ENCODE measurements at regions not wholly inside any gene's neighbourhood (a gene's known extent, or its start where the extent isn't known, plus 50 kb on each side); places are given as distances from the start of the nearest gene placed in this dataset.

- no peak for FAIRE-seq
Measured at GRCh38 chr9:135196474-135196873, 109.0 kb downstream of the OLFM1 start.

DNA sequence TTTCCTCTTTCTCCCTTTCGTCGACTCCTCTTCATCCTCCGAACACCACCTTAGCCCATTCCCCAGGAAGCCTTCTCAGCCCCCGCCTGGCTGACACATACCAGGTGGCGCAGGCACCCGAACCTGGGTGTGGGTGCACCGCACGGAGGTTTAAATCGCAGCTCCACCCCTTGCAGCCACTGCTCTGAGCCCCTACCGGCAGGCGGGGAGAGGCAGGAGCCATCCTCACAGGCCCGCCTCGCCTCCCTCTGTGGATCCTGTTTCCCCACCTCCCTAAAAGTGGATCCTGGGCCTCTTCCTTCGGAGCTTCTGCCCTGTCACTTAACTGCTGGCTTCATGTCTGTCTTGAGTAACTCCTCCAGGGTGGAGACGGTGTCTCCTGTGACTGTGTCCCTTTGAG is 110.7 kb downstream of the OLFM1 start:
- no peak for FAIRE-seq

- no peak for FAIRE-seq
Measured at GRCh38 chr9:135198586-135199285, 111.3 kb downstream of the OLFM1 start.

- no peak for FAIRE-seq
Measured at GRCh38 chr9:135199489-135199888, 112.0 kb downstream of the OLFM1 start.

DNA sequence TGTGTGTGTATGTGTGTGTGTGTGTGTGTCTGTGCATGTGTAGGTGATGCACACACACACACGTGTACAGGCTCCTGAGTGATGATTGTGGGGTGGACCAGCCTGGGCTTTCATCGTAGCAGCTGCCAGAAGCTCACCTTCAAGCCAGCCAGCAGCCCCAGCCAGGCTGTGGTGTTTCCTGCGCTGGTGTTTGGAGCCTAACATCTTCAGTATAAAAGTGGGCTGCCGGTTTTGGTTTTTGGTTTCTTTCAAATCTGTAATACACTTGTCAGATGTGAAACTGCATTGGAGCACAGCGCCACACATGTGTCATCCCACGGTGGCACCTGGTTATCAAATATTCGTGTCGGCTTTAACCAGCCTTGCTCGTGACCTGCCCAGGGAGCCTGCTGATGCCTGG is 114.2 kb downstream of the OLFM1 start:
- FAIRE-seq, result no peak

- FAIRE-seq, result no peak
Measured at GRCh38 chr9:135204177-135204576, 116.7 kb downstream of the OLFM1 start.

GRCh38 chr9:135209136-135209535 is 121.7 kb downstream of the OLFM1 start:
- no peak for FAIRE-seq

DNA sequence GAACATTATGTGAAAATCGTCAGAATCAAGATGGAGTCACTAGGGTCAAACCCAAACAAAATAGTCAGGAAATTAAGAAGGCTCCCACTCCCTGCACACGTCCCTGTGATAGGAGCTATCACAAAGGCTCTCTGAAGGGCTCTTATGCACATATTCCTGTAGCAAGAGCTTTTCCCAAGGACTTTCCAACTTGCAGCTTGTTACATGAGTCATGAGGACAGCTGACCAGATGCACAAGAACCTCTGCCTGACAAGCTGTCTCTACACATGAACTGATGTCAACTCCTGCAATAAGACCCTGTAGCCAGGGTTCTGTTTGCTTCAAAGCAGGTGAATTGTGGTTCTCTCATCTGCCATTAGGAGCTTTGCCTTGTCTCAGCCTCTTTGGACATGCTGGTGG is 122.4 kb downstream of the OLFM1 start:
- FAIRE-seq, result no peak

- no peak for FAIRE-seq
Measured at GRCh38 chr9:135210676-135211523, 123.4 kb downstream of the OLFM1 start.

DNA sequence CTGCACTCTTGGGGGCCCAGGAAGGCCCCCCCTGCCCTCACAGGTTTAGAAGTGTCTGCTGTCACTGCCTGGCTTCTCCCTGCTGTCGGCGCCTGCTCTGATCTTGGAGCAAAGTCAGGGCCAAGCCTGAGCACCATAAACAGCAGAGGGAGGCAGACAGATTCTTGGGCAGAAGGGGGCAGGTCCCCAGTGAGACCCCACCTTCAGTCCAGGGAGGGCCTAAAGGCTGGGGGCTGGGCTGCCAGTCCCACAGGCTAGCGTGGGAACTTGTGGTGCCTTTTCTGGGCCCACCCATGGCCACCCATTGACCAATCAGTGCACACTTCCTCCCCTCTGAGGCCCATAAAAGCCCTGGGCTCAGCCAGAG is 124.0 kb downstream of the OLFM1 start:
- FAIRE-seq, result no peak

DNA sequence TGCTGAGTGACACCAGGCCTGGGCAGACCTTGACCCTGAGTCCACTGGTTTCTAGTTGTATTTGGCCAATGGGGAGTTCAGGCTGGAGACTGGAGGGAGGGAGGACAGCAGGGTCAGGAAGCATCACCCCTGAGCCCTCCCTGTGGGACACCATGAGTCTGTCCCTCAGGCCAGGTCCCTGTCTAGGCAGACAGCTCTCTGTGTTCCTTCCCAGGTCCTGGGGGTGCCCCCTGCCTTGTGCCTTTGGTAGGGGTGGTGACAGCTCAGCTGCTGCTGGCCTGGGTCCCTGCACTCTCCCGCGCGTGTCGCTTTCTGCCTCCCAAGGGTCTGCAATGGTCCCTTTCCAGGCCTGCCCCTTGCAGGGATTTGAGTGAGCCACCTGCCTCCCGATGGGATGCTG is 125.5 kb downstream of the OLFM1 start:
- no peak for FAIRE-seq

- FAIRE-seq, result no peak
Measured at GRCh38 chr9:135213566-135213965, 126.1 kb downstream of the OLFM1 start.

DNA sequence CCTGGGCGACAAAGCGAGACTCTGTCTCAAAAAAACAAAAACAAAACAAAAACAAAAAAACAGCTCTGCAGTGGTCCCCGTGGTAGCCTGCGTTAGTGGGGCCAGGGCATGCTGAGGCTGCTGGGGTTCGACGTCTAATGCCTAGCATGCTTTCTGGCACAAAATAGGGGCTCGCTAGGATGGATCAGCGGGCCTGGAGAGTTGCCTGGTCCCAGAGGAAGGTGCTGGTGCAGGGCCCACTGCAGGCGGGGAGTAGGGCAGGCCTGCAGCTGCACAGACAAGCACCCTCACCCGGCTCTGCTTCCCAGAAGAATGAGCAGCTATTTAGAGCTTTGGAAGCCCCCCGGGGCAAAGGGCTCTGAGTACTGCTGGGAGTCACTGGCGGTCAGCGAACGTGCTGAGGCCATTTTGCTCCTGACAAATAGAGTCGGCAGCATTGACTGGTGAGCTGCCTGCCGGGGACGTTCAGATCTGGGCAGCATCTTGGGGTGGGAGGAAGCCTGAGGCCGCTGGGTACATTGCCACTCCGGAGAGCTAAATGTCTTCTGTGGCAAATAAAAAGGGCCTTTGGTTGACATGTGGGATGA is 126.7 kb downstream of the OLFM1 start:
- no peak for FAIRE-seq

DNA sequence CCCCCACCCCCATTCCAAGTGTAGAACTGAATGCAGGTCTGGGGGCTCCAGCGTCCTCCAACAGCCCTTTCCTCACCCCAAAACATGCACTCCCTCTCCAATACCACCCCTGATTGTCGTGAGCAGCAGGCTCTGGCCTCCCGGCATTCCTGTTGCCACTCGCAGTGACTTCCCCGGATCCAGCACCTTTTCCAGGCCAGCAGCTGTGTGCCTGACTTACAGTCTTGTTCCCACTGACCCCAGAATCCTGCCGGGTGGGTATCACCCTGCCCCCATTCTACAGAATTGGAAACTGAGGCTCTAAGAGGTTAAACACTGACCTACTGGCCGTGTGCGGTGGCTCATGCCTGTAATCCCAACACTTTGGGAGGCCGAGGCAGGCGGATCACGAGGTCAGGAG is 127.2 kb downstream of the OLFM1 start:
- no peak for FAIRE-seq

- no peak for FAIRE-seq
Measured at GRCh38 chr9:135215571-135216161, 128.2 kb downstream of the OLFM1 start.

DNA sequence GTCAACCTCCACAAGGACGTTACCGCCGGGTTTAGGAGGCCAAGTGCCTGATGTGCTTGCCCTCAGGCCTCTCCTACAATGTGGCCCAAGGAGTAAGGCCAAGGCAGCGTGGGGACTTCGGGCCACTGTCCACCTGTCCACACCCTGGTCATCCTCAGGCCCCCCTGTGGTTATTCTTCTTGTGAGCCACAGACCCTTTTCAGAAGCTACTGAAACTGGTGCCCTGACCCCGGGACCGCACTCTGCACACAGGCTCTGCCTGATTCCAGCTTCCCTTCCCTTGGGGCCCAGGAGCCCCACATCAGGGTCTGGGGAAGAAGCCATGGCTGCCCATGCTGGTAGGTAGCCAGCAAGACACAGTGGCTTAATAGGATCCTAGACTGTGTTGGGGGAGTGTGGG is 128.8 kb downstream of the OLFM1 start:
- FAIRE-seq, result no peak

DNA sequence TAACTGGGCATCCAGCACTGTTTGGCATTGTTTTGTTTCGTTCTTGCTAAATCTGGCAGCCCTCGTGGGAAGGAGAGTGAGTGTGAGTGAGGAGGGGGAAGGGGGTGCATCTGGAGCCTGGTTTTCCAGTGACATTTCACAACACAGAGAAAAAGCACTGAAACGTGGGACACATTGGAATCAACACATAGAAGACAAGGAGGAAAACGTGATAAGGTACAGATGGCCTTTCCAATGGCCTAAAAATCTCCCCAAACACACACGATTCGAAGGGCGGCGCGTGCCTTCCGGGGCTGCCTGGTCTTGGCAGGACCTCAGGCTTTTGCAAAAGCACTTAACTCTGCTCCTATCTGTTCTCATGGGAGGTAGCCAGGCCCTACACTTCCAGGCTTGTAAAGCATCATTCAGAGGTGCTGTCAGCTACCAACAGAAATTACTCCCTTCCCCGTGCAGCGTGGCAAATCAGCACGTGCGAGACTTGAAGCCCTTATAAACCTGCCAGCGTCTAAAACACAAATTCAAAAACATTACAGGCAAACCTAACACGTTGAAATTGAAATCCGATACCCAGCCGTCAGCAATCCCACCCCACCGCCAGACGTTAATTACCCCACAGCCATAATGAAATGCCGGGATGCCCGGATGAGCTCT is 129.4 kb downstream of the OLFM1 start:
- no peak for FAIRE-seq

GRCh38 chr9:135217836-135218235 is 130.4 kb downstream of the OLFM1 start:
- FAIRE-seq, result no peak

DNA sequence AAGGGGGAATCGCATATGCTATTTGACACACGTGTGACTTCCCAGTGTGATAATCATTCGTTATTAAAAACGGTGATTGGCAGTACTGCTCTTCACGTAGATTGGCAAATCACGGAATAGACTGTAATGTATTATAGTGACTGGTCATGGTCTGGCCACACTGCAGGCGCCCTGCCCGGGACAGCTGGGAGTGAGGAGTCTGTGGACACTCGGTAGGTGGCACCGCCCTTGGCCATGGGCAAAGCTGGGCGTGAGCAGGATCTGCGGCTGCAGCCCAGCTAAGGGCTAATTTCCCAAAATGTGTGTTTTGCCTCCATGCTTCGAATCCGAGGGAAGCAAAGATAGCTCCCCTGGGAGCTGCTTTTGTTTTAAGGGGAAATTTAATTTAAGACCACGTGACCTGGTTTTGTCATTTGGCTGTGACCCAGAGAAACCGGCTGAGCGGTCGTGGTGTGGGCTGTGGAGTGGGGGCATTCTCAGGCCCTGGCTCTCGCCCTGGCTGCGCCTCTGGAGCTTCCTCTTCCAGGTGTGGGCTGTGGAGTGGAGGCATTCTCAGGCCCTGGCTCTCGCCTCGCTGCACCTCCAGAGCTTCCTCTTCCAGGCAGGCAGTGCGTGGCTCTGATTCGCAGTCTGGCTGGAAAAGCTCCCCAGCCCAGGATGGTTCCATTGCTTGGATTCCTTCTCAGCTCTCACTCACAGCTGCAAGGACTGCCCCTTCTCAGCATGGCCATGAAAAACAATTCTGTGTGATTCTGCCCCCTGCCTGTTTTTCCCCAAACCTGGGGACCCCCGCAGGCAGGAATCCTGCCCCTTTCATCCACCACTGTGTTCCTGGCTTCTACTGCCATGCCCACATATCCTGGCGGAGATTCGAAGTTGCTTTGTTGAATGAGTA is 131.1 kb downstream of the OLFM1 start:
- FAIRE-seq, result no peak

DNA sequence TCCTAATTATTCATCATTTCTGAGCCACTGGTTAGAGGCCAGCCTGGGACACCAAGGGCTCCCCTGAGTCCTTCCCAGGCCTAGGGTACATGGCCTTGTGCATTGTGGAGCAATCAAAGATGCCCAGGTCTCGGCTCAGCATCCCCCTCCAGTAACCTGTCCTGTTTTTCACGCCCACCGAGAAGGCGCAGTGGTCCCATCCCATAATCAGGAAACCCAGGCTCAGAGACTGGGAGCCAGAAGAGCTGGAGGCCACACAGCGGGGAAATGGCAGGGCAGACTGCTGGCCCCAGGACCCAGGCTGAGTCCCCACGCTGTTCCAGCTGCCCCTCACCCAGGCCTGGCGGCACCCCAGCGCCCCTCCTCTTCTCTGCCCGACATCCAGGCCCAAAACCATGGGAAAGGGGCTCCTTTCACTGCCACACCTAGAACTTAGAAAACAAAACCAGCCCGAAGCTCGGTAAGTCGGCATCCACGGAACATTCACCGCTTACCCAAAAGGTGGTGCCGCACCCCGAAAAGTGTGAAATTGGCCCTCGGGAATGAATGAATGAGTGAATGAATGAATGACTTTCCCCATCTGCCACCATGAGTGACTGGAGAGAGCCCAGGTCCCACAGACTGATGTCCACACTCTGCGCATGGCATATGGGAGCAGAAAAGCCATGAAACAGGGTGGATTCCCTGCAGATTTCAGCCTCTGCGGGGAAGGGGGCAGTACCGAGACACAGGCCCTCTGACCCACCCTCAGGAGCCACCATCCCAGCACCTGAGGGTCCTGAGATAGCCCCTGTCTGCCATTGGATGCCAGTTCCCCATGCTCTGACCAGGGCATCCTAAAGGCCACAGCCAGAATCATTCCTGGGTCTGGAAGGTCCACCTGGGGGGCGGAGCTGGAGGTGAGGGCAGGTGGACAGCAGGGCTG is 132.5 kb downstream of the OLFM1 start:
- no peak for FAIRE-seq

Measured in endometrium (tissue), 2 donors.